HuH-7 (cell line): ENCODE measurements at regions not wholly inside any gene's neighbourhood (a gene's known extent, or its start where the extent isn't known, plus 50 kb on each side); places are given as distances from the start of the nearest gene placed in this dataset.

ENCODE experiments used
- DNase-seq: peaks from one replicate; pipeline ENCODE4 v3.0.0; 2011; ENCODE audit warnings: low spot score

DNA sequence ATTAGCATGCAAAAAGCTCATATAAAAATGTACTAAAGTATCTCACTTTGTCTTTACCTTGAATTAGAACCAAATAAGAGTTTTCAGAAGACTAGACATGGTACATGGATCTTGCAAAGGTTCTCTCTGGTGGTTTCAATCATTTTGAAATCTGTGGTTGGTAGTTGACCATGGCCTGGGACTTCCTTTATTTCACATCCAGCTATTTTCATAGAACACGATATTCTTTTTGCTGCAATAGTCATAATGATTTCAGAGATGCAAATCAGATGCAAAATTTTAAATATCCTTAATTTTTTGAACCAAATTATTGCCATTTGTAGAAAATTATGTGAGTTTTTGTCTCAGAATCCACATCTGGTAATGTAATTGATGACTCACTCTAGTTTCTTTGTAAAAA, 375.1 kb upstream of the ZP4 start:
- no peak for DNase-seq

DNA sequence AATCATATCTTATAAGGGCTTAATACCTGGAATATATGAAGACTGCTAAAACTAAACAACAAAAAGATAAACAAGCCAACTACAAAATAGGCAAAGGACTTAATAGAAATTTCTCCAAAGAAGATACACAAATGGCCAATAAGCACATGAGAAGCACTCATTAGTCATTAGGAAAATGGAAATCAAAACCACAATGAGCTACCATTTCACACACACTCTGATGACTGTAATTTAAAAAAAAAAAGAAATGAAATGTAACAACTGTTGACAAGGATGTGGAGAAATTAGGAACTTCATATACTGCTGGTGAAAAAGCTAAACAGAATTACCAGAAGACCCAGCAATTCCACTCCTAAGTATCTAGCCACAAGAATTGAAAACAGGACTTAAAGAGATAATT, 374.2 kb upstream of the ZP4 start:
- DNase-seq, result no peak

DNA sequence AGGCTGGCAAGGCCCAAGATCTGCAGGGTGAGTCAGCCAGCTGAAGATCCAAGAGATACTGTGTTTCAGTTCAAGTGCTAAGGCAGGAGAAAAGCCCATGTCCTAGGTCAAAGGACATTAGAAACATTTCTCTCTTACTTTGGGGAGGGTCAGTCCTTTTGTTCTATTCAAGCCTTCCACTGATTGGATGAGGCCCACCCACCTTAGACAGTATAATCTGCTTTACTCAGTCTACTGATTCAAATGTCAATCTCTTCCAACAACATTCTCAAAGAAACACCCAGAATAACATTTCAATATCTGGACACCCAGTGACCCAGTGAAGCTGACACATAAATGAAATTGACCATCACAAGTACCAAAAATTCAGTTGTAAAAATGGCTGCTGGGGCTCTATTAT, 367.8 kb upstream of the ZP4 start:
- no peak for DNase-seq

DNA sequence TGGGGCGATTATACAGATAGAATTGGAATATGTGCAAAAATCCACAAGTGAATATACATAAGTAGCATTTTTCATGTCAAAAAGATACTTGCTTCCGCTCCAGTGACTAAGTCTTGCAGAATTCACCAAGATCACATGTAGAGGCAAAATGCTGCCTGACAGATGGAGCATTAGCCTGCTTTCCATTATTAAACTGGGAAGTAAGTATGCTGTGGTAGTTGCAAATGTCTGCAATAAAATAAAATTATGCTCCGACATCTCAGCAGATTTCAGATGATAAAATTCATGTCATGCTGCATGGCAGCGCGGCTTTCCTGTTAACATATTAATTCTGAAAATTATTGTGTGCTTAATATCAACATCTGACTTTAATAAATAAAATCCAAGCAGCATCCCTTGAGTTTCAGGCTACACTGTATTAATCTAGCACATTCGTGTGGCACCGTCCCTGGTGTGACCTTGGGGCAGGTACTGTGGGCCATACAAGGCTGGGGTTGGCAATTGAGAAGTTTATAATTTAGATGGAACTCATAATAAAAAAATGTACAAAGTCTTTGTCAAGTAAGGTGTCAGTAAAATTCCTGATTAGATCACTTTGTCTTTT, 366.4 kb upstream of the ZP4 start:
- DNase-seq, result no peak

DNA sequence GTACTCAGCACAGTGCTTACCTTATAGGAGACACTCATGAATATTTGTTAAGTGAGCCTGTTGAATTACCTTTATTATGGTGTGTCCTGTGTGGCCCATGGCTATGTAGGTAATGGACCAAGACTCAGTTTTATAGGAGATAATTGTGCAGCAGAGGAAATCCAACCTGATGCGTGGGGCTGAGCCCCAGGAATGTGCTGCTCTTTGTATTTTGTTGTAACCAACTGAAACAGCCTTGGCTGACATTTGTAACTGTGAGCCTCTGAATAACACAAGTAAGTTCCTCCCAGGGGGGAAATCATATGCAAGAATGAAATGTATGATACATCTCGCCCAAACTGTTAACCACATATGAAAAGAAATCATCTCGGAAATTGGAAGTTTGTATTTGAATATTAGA, 364.2 kb upstream of the ZP4 start:
- no peak for DNase-seq

DNA sequence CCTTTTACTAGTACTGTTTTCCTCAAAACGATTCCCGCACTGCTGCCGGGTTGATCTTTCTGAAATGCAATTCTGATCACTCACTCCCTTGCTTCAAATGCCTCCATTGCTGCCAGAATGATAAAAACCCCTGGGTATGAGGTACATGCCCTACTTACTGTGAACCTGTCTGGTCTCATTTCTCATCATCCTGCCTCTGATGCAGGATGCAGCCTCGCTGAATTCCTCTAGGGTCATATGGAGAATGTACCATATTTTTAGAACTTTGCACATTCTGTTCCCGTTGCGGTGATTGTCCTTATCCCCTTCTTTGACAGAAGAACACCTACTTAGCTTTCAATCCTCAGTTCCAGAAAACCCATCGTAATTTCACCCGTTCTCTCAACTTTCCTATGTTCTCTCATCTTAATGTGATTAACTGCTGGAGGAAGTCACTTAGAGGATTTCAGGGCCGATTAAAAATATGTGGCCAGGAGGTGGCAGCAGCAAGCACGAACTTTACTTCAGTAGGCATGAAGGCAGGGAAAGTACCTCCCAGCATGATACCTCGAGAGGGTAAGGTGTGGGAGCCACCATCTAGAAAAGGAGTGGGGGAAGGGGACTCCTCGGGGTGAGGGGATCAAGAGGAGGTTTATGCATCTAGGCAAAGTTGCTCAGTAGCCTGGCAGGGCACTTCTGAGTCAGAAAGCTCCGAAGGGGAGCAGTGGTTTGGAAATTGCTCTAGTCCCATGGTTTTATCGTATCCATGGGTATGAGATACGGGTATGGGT, 361.5 kb upstream of the ZP4 start:
- peak; percentile 51 for DNase-seq

DNA sequence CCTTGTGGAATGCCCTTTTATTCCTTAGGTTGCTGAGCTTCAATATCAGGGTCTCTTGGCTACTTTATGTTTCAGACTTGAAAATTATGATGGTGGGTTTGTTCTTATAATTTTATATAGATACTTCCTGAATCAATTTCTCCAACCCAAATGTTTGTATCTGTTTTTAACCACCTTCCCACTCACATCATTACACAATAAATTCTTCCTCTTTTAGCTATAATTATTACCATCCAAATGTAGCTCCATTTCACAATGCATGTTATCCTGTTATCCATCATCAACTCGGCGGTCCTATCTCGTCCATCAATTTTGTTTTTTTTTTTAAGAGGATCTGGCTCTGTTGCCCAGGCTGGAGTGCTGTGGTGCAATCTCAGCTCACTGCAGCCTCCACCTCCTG, 357.6 kb upstream of the ZP4 start:
- DNase-seq, result no peak

DNA sequence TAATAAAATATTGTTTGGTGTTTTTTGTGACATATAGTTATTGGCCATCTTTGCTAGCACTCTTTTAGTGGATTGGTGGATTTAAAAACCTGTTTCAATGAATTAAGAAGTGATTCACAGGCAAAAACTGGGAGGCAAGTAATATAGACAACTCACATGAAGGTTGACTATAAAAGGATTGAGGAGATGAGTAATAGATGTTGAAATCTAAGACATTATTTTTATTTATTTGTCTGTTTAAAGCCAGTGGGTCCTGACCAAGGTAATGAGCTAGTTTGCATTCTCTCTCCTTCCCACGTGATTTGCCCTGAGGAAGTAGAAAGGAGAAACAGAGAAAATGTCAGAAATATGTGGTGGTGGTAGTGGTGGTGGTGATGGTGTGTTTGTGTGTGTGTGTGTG, 351.5 kb upstream of the ZP4 start:
- no peak for DNase-seq

DNA sequence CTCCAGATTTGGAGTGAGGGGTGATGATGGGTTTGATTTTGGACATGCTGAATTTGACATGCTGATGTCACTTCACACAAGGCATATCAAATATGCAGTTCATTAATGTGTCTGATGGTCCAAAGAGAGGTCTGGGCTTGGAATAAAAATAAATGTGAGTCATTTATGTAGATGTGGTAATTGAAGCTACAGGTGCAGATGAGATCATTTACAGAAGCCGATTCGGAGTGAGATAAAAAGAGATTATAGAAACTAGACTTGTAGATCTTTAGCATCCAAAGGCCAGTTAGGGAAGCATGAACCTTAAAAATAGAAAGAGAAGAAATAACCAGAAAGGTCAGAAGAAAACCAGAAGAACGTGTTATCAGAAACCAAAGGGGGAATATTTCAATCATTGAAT, 350.9 kb upstream of the ZP4 start:
- no peak for DNase-seq

DNA sequence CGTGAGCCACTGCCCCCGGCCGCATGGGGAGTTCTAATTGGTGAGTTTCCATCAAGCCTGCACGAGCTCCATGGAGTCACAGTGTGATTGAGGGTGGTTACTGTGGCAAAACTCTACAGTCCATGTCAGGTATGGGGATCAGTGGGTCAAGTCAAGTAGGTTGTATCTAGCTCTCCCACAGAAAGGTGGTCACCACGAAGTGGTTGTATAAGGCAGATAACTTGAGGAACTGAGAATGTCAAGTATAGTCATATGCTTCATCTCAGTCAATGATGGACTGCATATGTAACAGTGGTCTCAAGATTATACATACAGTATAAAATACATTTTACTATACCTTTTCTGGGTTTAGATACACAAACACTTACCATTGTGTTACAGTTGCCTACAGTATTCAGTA, 348.6 kb upstream of the ZP4 start:
- no peak for DNase-seq

DNA sequence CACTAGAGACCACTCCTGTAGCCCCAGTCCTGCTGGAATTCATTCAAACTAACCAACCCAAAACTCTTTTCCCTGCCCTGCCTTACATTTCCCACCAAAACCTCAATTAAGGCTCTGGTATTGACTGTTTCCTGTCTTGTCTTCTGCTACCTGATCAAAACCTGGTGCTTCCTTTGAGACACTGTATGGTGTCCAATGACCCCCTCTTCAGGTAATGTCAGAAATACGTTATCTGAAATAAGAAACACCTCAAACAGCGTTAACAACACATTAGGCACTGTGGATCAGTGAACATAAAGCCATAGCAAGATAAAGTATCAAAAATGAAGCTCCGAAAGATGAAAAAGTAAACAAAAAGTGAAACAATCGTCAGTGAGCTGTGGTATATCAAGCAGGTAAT, 343.2 kb upstream of the ZP4 start:
- DNase-seq, result no peak

DNA sequence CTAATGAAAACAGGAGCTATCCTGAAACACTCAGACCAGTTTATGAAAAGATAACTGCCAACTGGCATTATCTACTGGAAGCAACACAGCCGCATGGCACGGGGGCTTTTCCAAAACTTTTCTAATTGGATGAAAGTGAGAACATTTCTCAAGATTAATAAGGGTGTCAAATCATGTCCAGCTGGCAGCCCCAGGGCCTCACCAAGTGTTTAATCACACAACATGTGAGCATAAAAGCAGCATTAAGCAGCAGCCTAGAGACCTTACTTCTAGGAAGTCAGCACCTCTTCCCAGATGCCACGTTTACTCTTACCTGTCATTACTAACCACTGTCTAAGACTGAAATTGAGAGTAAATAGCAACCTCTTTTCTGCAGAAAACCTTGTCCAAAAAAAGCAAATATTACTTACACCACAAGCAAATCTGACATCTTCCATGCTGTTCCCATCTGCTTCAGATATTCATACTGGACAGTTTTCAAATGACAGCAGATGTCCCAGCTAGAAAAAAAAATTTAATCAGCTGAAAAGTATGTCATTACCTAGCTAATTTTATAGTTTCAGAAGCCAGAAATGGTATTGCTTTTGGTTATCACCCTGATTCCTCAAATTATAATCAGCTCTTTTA, 341.5 kb upstream of the ZP4 start:
- DNase-seq, result no peak

DNA sequence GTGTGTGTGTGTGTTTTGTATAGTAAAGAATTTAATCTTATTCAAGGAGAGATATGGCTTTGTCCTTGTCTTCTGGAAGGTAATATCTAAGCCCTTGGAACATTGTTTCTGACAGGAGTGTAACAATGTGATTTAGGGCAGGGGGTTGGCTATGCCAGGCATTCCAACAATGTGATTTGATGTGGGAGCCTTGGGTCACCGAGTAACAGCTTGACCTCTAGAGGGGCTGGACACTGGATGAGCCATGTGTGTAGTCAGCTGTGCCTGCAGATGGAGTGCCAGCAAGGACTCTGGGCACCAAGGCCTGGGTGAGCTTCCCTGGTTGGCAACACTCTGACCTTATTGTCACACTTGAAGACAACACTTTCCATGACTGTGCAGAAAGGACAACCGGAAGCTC, 336.1 kb upstream of the ZP4 start:
- DNase-seq, result no peak

DNA sequence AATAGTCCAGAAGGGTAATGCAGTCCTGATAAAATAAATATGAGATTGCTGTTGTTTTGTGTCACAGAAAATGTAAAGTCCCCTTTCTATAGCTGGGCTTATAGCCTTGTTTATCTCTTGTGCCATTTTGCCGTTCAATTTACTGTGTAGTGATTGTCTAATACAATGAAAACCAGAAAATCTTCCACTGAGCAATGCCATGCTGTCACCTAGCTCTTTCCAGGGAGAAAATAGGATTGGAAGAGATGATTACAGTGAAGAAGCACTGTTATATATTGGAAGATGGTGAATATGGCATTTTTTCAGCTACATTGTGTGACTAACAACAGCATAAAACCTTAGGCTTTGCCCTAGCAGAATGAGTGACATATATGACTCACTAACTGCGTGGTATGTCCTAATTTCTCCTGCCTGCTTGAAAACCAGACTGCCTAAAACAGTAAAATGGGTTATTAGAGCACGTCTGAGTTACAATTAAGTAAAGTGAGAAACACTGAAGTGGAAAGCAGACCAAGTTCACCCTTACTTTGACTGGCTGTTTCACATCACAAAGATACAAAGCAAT, 332.4 kb upstream of the ZP4 start:
- DNase-seq, result no peak

DNA sequence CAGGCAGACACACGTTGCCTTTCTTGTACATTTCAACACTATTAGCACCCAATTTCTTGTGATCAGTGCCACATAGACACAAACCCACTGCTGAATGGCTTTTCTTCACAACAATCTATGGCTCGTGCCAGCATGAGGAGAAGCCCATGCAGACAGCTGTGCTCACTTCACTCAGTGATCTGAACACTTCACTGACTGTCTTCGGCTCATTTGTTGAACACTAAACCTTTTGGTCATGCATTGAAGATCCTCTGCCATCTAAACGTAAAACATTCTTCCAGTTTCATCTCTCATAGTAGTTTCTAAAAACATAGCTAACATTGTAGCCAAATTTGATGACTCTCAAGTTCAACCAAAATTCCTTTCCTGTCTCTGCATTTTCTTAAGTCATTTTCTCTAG, 331.0 kb upstream of the ZP4 start:
- DNase-seq, result no peak

DNA sequence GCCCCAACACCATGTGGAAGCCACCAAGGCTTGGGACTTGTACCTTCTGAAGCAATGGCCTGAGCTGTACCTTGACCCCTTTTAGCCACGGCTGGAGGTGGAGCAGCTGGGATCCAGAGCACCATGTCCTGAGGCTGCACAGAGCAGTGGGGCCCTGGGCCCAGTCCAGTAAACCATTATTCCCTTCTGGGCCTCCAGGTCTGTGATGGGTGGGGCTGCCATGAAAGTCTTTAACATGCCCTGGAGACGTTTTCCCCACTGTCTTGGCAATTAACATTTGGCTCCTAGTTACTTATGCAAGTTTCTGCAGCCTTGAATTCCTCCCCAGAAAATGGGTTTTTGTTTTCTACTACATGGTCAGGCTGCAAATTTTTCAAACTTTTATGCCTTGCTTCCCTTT, 323.7 kb upstream of the ZP4 start:
- no peak for DNase-seq

DNA sequence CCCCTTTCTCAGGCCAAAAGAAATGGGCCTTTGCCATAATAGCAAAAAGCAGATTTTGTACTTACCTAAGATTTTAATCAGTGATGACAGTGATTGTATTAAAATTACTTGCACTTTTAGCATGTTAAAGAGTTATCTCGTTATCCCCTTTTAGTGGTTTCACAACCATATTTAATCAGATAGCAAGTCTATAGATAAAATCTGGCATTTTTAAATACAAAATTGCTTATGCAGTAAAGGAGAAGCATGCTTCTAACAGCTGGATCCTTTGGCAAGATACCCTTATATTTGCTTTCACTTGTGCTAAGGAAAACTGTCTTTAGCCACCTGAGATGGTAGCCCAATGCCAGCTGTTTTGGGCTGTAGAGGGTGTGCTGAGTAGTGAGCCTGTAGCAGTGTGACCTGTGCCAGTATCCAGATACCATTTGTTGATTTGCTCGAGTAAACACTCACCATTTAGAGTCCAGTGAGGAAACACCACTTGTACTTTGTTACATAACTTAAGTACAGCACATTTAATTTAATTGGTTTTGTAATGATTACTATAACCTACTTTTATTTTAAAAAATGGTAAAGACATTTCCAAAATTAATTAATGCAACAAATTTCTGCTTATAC, 314.4 kb upstream of the ZP4 start:
- DNase-seq, result no peak

DNA sequence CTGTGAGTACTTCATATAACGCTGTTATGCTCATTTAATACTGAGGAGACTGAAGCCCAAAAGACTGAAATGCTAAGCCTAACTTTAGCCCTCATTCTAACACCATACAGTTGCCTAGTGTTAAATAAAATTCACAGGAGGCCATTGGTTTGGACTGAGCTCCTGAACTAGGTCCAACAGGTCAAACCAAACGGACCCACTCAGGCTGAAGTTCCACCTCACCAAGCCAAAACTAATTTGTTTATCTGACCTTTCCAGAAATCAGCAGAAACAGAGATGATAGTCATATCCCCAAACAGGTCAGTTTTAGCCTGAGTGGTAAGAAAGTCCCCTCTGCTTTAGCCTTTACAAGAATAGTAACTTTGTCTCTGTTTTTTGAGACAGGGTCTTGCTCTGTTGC, 311.3 kb upstream of the ZP4 start:
- DNase-seq, result no peak

DNA sequence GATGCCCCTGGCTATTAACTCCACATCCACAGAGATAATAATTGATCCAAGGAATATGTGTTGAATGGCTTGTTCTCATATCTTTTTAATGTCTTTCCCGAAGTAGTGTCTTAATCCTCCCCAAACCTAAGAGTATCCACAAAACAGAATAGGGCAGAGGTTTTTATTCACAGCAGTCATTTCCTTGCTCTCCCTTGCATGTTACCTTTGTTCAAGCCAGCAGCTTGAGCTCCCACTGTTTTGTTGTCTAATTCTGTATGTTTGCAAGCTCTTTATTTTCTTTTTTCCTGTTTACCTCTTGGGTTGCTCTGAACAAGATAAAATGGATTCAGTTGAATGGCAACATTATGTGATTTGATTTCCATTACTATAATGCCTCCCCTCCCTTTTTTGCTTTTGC, 308.6 kb upstream of the ZP4 start:
- DNase-seq, result no peak

DNA sequence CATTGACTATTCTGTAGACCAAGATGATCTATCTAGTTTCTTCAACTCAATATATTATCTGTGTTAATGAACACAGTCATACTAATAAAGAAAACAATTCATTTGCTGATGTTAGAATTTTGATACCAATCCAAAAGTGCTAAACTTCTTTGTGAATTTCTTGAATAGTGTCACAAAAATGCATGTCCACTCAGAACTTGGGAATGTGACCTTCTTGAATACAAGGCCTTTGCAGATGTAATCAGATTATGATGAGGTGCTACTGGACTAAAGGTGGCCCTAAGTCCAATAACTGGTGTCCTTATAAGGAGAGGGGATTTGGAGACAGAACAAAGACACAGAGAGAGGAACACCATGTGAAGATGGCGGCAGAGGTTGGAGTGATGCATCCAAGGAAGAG, 305.8 kb upstream of the ZP4 start:
- DNase-seq, result no peak

DNA sequence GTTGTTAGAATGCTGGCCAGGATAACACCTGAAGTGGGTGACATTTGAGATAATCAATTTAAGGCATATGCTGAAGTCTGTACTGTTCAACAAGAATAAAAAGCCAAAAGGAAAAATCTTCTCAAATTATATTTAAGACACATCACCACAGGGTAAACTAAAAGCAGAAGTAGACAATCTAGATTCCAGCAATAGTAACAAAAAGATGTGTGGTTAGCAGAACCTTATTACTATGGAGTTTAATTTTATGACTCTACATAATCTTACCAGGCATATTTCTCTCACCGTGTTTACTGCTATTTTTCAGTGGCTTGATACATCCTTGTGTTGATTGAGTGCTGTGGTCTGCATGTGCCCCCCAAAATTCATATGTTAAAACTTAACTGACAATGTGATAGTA, 300.4 kb upstream of the ZP4 start:
- DNase-seq, result no peak

DNA sequence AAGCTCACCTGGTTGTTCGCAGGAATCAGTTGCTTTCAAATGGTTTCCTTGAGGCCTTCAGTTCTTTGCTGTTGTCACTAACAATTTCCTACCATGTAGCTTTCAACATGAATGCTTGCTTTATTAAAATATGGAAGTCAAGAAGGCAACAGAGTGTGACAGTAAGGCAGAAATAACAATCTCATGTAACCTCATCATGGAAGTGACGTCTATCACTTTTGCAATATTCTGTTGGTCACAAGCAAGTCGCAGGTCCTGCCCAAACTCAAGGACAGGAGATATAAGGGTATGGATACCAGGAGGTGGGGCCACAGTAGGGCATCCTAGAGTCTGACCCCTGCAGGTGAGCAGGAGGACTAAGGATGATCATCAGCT, 296.8 kb upstream of the ZP4 start:
- DNase-seq, result no peak
